HG02885 (cell line): ENCODE measurements at regions not wholly inside any gene's neighbourhood (a gene's known extent, or its start where the extent isn't known, plus 50 kb on each side); places are given as distances from the start of the nearest gene placed in this dataset.

ENCODE experiments used
- ATAC-seq: cut with Tn5 transposase; IDR thresholded peaks from one replicate; pipeline ENCODE4 v1.9.1; 2021; ENCODE audit warnings: mild to moderate bottlenecking; ENCODE audit not compliant: unreplicated experiment, poor library complexity

- ATAC-seq = no peak
Measured at GRCh38 chr6:1042583-1043457, 269.1 kb upstream of the FOXQ1 start.

GRCh38 chr6:1040393-1040792 is 271.5 kb upstream of the FOXQ1 start:
- no peak for ATAC-seq

- ATAC-seq = no peak
Measured at GRCh38 chr6:1039746-1040145, 272.2 kb upstream of the FOXQ1 start.

- no peak for ATAC-seq
Measured at GRCh38 chr6:1039191-1039590, 272.7 kb upstream of the FOXQ1 start.

- ATAC-seq = no peak
Measured at GRCh38 chr6:1037430-1038202, 274.3 kb upstream of the FOXQ1 start.

GRCh38 chr6:1035401-1035800 is 276.5 kb upstream of the FOXQ1 start:
- ATAC-seq = no peak

GRCh38 chr6:1031720-1032119 is 280.2 kb upstream of the FOXQ1 start:
- ATAC-seq = no peak

GRCh38 chr6:1029141-1029540 is 282.8 kb upstream of the FOXQ1 start:
- ATAC-seq = no peak

GRCh38 chr6:1028723-1029122 is 283.2 kb upstream of the FOXQ1 start:
- no peak for ATAC-seq

GRCh38 chr6:1027795-1028569 is 283.9 kb upstream of the FOXQ1 start:
- ATAC-seq = no peak

- ATAC-seq = no peak
Measured at GRCh38 chr6:1027109-1027794, 284.6 kb upstream of the FOXQ1 start.

GRCh38 chr6:1025821-1026220 is 286.1 kb upstream of the FOXQ1 start:
- ATAC-seq = no peak

- ATAC-seq = no peak
Measured at GRCh38 chr6:1024587-1024986, 287.3 kb upstream of the FOXQ1 start.

- no peak for ATAC-seq
Measured at GRCh38 chr6:1024161-1024560, 287.7 kb upstream of the FOXQ1 start.

- no peak for ATAC-seq
Measured at GRCh38 chr6:1023229-1023628, 288.7 kb upstream of the FOXQ1 start.

GRCh38 chr6:1022719-1023118 is 289.2 kb upstream of the FOXQ1 start:
- ATAC-seq = no peak

- no peak for ATAC-seq
Measured at GRCh38 chr6:1020837-1021236, 291.1 kb upstream of the FOXQ1 start.

- ATAC-seq = no peak
Measured at GRCh38 chr6:1020133-1020532, 291.8 kb upstream of the FOXQ1 start.

GRCh38 chr6:1018041-1018440 is 293.9 kb upstream of the FOXQ1 start:
- no peak for ATAC-seq
